HT1080 (cell line): ENCODE measurements at regions not wholly inside any gene's neighbourhood (a gene's known extent, or its start where the extent isn't known, plus 50 kb on each side); places are given as distances from the start of the nearest gene placed in this dataset.
"Not testable (repeated sequence)": the region's sequence is repeated elsewhere in the genome, so short reads cannot be mapped to it uniquely, and the experiment has no call there.

Source experiments
- DNase-seq: peaks from one replicate; pipeline ENCODE4 v3.0.0-alpha.2; 2015; ENCODE audit warnings: low read depth

DNA sequence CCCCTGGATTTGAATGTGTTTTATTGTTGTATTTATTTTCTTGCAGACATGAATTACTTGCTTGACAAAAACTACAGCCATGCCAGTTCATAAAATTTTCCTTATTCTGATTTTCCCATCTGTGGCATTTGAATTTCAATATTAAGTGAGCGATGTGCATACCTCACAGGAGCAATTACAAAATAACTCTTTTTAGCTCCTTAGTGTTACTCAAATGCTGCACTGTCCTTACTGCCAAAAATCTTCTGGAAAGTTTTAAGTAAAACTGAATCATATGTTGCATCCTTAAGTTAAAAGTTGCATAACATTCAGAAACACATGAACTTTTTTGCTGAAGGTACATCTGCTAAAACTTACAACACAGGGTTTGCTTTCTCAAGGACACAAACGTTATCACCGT, 120.1 kb downstream of the OR4M2 start:
- DNase-seq, result not testable (repeated sequence)

DNA sequence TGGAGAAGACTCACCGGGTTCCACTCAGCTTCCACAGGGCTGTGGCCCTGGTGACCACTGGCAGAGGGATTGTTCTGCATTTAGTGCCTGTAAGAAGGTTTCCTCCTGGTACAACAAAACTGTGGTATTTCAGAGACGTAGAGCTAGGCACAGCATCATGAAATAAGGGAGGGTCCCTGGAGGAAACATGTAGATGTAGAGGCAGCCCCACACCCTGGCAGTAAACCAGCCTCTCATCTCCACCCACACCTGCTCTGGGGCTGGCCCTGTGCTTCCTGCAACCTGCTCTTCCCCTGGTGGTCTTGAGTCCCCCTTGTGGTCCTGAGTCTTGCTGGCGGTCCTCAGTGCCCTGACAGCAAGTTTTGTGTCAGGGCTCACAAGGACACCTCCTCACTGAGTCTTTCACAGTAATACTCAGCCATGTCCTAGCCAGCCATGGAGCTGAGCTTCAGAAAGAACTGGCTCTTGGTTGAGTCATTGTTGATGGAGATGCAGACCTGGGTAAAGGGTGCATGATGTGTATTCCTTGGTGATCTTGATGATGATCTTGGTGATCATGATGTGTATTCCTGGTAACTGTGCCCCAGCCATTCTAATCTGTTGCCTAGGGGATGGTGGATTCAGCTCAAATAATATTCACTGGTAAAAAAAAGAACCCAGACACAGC, 121.8 kb downstream of the OR4M2 start:
- not testable (repeated sequence) for DNase-seq

DNA sequence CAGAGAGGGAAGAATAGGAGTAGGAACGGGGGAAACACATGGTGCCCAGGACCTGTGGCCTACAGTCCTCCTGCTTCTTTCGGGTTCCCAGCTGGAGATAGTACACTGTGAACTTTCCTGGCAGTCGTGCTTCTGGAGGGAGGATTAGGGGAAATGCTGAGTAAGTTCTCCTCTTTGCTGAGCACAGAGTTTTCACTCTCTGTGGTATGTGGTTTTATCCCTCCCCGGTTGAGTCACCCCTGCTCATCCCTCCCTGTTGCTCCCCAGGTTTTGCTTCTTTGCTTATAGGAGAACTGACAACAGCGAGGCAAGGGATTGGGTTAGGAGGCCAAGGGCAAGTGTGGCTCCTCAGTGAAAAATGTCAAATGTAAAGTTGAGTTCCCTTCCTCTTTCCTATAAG, 122.9 kb downstream of the OR4M2 start:
- DNase-seq, result not testable (repeated sequence)

DNA sequence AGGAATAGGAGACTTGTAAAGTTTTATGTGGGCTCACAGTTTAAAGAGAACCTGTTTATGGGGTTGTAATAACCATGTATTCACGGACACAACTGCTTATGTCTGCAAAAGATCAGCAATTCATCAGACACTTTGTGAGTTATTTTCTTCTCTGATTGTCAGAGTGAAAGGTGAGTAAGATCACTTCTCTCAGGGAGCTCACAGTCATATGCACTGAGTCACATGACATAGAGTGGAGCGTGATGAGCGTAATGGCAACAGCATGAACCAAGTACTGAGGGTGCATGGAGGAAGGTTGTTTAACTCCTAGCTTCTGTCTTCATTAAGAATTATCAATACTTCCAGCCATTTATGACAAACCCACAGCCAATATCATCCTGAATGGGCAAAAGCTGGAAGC, 128.8 kb downstream of the OR4M2 start:
- not testable (repeated sequence) for DNase-seq

DNA sequence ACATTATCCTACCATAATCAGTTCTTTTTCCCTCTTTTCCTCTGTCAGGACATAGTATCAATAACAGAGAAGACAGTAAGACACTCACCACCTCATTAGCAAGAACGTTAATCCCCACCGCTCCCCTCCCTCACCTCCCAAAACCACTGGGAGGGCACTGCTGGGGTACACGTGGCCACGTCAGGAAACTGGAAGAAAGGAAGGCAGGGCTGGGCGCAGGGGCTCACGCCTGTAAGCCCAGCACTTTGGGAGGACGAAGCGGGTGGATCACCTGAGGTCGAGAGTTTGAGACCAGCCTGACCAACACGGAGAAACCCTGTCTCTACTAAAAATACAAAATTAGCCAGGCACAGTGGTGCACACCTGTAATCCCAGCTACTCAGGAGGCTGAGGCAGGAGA, 142.3 kb downstream of the OR4M2 start:
- DNase-seq, result not testable (repeated sequence)

DNA sequence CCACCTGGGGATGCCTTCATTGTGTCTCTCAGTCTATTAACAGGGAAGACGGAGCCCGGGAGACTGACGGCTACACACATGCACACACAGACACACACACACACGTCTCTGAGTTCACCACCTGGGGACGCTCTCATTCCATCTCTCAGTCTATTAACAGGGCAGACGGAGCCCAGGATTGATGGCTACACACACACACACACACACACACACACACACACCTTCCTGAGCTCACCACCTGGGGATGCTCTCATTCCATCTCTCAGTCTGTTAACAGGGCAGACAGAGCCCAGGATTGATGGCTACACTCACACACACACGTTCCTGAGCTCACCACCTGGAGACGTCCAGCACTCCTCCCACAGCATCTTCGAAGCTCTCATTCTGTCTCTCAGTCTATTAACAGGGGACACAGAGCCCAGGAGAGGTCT, 143.9 kb downstream of the OR4M2 start:
- no peak for DNase-seq

DNA sequence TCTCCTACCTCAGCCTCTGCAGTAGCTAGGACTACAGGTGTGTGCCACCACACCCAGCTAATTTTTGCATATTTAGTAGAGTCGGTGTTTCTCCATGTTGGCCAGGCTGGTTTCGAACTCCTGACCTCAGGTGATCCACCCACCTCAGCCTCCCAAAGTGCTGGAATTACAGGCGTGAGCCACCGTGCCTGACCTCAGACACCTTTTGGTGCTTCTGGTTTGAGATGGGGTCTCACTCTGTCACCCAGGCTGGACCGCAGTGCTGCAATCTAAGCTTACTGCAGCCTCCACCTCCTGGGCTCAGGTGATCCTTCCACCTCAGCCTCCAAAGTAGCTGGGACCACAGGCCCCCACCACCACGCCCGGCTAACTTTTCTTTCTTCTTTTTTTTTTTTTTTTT, 144.6 kb downstream of the OR4M2 start:
- DNase-seq, result not testable (repeated sequence)

DNA sequence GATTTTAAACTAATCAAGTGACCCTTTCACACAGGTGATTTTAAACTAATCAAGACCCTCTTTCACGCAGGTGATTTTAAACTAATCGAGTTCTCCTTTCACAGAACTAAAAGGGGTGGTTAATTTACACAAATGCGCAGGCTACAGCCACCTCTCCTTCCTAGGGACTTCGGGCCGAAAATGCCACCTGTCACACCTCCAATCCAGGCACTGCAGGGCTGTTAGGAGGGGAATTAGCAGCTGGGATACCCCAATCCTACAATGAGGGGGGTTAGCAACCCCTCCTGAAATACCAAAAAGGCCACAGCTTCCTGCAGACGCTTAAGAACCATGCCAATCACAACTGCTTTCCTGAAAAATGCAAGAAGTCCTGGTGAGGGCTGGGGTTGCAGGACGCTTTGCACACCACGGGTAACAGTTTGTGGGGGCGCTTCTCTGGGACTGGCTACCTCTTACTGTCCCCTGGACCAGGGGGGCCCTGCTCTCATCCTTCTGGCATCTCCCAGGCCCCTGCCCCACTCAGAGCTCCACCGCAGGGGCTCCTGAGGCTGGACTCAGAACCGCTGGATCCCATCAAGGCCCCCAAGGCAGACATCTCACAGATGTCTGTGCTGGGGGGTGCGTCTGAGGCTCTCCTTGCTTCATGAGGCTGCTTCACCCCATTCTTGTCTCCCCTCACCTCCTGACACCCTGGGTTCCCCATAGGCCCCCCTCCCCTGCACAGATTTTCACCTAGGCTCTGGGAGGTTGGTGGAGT, 145.9 kb downstream of the OR4M2 start:
- DNase-seq, result no peak

DNA sequence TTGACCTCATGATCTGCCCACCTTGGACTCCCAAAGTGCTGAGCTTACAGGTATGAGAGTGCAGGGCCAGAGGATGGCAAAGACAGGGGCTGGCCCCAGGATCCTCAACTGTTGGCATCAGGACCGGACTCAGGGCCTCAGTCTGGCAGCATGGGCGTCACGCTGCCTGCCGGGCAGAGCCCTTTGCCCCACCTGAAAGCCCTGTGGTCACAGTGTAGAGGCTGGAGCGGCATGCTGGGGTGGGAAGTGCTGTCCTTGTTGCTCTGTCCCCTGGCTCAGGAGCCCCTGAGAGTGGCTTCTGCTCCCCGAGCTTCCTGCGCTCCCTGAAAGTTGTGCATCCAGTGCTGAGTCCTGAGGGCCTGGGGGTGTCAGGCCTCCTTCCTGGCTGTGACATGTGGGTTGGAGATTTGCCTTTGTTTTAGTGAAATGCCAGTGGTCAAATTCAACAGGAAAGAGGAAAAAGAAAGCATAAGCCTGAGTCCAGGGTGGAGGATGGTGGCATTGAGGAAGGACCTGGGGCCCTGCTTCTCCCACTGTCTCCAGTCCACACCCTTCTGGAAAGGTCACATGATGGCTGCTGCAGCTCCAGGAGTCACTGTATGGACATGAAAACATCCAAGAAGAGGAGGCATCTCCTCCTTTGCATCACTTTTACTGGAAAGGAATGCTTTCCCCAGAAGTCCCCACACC, 147.2 kb downstream of the OR4M2 start:
- DNase-seq, result no peak

DNA sequence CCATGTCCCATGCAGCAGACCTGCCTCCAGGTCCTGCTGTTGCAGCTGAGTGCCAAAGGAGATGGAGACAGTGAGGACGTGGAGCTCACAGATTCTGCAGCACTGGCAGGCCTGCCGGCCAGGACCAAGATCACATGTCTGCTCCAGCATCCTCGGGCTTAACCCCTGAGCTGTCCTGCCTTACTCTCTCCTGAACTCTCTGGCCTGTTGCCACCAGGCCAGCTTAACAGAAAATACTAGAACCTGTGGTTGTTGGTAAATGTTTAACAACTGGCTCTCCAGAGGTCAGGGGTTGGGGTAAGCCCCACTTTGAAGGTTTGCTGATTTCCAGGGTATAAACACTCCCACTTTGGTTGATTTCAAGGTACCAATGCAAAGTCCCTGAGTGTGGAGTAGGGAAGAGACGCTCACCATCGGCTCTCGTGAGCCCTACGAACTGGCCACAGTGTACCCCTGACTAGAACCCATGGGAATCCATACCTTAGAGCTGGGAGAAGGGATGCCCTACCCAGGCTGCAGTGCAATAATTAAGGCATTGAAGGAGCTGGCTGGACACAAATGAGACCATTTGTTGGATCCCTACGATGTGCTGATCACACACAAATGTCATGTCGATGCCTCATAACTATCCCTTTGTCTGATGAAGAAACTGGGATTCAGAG, 147.9 kb downstream of the OR4M2 start:
- DNase-seq, result no peak

DNA sequence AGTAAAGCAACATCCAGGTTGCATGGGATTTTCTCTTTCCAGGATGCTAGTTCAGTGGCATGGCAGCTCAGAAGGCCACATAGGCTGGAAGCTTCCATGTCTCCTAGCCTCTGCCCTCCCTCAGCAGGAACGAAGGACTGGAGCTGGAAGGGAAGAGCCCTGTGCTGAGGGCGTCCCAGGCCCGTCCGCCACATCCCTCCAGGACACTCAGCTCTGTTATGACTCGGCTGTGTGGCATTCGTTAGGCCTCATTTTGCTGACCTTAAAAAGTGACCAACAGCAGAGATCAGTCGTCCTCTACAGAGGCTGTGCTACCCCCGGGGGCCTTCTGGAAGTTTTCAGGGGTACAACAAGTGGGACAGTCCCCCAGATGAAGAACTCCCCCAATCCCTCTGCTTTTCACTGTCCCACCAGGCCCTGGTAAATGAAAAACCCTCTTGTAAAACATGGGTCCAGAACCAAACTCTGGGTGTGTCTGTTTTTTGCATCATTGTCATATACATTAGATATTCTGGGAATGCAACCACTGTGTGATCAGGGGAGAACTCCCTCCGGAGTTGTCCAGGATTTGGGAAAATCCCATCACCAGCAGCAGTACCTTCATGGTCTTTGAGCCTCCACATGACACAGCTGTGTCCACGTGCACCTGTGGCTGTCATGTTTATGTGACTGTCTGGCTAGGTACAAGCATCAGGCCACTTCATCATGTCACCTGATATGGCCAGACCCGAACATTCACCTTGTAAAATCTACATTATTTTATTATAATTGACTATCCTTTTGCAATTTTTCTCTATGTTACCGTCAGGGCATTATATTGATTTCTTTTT, 149.9 kb downstream of the OR4M2 start:
- DNase-seq, result no peak

DNA sequence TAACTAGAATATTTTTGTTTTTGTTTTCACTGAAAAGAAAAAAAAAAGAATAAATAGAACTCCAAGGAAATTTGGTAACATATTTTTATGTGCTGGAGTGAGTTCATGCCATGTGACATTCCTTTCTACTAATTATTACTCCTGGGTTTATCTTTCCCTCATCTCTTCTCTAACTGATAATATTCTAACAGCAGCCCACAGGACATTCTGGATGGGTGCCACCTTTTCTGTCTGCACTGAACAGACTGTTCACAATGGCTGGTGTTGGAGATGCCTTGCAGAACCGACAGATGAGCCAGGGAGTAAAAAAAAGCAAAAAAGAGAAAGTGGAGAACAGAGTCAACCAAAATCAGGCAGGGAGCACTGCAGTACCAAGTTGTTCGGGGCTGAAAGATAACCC, 151.3 kb downstream of the OR4M2 start:
- DNase-seq, result no peak

DNA sequence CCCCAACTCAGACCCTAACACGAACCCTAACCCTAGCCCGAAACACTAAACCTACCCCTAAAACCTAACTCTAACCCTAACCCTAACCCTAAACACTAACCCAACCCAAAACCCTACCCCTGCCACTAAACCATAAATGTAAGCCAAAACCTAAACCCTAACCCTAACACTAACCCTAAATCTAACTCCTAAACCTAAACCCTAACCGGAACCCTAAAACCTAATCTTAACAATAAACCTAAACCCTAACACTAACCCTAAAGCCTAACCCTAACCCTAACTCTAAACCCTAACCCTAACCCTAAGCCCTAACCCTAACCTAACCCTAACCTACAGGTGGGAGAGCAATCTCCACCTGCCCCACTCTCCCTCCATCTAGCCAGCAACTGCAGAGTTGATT, 152.3 kb downstream of the OR4M2 start:
- DNase-seq, result no peak

DNA sequence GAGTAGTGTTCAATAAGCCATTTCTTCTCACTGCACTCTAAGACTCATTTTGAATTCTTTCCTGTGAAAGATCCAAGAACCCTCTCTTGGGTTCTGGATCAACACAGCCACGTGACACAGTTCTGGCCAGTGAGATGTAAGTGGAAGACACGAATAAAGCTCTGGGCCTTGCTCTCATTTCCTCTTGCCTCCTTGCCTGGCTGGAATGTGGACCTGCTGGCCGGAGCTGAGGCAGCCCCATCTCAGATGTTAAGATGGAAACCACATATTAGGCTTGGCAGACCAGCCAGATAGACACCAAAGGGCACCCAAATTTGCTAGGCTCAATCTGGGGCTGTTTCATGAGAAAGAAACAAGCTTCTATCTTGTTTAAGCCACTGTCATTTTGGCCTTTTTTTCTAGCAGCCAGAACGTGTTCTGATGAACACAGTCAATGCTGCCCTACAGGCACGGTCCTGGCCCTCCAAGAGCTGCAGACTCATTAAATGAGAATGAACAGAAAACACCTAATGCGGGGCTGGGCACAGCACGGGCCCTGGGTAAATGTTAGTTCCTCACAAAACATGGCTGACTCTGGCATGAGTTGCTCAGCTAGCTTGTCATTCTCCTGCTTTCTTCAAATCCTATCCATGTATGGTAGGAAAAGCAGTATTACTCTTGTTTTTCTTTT, 155.1 kb downstream of the OR4M2 start:
- not testable (repeated sequence) for DNase-seq

DNA sequence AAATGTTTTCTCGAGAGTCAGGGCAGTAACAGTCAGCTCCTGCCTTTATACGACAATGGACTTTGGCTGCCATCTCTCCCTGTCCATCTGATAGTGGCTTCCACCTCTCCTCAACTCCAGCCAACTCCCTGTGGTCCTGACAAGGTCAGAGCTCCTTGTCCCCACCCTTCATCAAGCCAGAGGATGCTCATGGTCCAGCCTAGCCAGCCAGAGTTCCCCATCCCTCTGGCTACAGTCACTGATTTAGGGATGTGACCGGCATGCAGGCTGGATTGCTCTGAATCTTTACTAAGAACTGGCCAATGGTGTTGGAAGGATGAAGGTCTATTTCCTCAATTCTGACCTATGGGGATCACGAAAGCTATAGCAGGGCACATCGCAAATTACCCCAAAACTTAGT, 156.1 kb downstream of the OR4M2 start:
- DNase-seq, result no peak

DNA sequence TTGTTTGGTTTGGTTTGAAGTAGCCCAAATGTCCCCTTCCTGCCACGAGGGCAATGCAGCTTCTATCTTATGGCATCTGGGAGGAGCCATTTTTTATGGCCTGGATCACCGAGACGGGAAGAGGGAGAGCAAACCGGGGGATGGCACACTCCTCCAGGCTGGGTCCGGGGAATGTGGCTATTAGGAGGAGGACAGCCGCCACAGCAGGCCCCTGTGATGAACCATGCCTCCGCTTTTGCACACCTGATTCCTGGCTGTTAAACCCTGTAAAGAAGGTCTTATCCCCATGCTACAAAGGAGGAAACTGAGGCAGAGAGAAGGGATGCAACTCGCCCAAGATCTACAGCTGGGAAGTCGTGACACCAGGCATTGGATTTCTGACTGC, 157.6 kb downstream of the OR4M2 start:
- no peak for DNase-seq

DNA sequence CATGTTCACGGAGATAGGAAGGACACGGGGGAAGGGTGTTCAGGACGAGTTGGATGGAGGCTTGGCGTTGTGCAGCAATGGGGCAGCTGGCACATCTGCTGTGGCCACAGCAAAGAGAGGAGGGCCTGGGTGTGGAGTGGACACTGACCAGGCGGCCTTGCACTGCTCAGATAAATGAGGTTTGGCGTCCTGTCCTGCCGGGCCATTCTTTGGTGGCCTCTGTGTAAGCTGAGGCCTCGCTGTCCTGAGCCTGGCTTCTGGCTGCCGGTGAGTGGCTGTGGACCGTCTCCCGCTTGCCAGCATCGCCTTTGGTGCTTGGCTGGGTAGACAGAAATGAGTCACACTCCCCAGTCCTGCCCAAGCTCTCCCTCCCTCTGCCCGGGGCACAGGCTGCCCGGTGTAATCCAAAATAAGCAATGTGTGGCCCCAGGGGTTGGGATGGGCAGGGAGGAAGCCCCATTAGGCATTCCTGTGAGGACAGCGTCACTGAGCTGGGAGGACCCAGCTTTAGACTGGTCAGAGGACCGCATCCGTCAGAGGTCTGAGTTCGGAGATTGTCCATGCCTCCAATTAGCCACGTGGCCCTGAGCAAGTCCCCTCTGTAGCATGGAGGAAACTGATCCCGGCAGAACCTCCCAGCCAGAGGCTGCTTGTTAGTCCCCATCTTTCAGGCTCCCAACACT, 158.1 kb downstream of the OR4M2 start:
- DNase-seq, result peak; percentile 51

DNA sequence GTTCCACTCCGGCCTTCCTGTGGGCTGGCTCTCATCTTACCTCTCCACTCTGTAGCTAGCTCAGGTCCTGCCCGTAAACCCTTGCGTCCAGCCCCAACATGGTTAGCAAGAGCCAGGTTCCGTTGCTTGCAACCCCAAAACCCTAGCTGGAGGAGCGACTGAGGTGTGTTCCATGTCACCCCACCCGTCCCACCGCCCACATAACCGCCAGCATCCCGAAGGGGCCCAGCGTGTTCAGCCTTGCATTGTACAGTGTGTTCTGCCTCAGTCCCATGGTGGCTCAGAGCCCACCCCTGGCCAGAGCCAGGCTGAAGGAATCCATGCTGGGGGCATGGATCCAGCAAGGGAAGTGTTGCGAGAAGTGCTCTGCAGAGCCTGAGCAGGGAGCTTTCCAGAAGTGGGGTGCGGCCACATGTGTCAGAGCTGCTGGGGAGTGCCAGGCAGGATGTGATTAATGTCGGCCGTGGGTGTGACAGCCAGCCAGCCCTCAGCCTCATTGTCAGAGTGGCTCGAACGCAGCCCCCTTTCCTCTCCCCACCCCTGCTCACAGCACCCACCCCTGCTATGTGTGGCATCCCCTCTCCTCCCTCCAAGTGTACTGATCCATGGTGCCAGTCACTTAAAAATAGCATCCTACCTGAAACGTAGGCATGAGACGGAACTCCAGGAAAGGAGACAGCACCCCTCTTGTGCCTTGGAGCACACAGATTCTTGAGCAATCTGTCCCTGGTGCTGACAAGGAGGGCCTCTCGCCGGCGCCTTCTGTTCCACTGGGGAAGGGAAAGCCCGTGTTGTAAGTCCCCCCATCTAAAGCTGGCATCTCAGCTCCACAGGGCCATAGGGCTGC, 158.9 kb downstream of the OR4M2 start:
- peak; percentile 24 for DNase-seq

DNA sequence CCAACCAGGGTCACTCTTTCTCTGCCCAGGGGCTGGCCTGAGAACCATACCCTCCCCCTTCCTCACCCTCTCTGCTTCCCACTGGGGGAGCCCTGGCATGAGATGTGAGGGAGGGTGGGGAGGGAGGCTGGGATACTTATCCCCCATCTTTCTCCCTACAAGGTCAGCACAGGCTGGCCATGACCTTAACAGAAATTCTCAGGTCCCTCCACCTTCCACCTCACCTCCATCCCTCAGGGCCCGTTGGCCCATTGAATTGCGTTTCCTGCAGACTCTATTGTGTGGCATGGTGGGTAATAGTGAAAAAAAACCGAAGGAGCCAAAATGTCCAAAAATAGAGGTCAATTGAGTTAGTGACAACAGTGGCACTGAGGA, 159.5 kb downstream of the OR4M2 start:
- DNase-seq, result no peak
